Memory B cell (primary cell): ENCODE measurements at regions not wholly inside any gene's neighbourhood (a gene's known extent, or its start where the extent isn't known, plus 50 kb on each side); places are given as distances from the start of the nearest gene placed in this dataset.
"Not testable (repeated sequence)": the region's sequence is repeated elsewhere in the genome, so short reads cannot be mapped to it uniquely, and the experiment has no call there.

Experiments
- ATAC-seq: fragments of 150-1000 bp; cut with Tn5 transposase; 2 replicates; pipeline ENCODE4 v1.10.0; 2021; ENCODE audit warnings: low read depth, mild to moderate bottlenecking, moderate library complexity
- DNase-seq, 2 donors: peaks; one replicate each; pipeline ENCODE4 v3.0.0; 2022; ENCODE audit warnings: low spot score in 2 of 2
- H3K27ac Mint-ChIP-seq: one replicate; pipeline ENCODE4 v1.8.0; 2022; ENCODE audit warnings: mild to moderate bottlenecking, moderate library complexity, mixed read lengths
- H3K27me3 Mint-ChIP-seq: one replicate; pipeline ENCODE4 v1.8.0; 2022; ENCODE audit warnings: mixed read lengths
- H3K36me3 Mint-ChIP-seq: one replicate; pipeline ENCODE4 v1.8.0; 2022; ENCODE audit warnings: mild to moderate bottlenecking, mixed read lengths
- H3K4me1 Mint-ChIP-seq: one replicate; pipeline ENCODE4 v1.8.0; 2022; ENCODE audit warnings: mixed read lengths
- H3K4me3 Mint-ChIP-seq: one replicate; pipeline ENCODE4 v1.8.0; 2022; ENCODE audit warnings: mild to moderate bottlenecking, moderate library complexity, mixed read lengths
- H3K9me3 Mint-ChIP-seq: one replicate; pipeline ENCODE4 v1.8.0; 2022; ENCODE audit warnings: mixed read lengths

- not testable (repeated sequence) for ATAC-seq, H3K9me3 Mint-ChIP-seq, H3K4me1 Mint-ChIP-seq, DNase-seq, H3K27ac Mint-ChIP-seq, H3K27me3 Mint-ChIP-seq, H3K4me3 Mint-ChIP-seq
- H3K36me3 Mint-ChIP-seq: peaks cover 45% of the 10 kb centered on the region
Observed at GRCh38 chr5:1617236-1617755, 93.5 kb upstream of the LPCAT1 start.

GRCh38 chr5:1613515-1613914 lies 89.8 kb upstream of the LPCAT1 start:
- not testable (repeated sequence) for H3K9me3 Mint-ChIP-seq, H3K4me1 Mint-ChIP-seq, ATAC-seq, H3K27ac Mint-ChIP-seq, DNase-seq, H3K27me3 Mint-ChIP-seq, H3K4me3 Mint-ChIP-seq
- H3K36me3 Mint-ChIP-seq: peaks cover 32% of the 10 kb centered on the region

- DNase-seq, H3K4me1 Mint-ChIP-seq, H3K4me3 Mint-ChIP-seq, H3K27me3 Mint-ChIP-seq, H3K27ac Mint-ChIP-seq, H3K9me3 Mint-ChIP-seq, ATAC-seq: not testable (repeated sequence)
- peaks cover 22% of the 10 kb centered on the region for H3K36me3 Mint-ChIP-seq
Observed at GRCh38 chr5:1610526-1610925, 86.8 kb upstream of the LPCAT1 start.

- H3K27me3 Mint-ChIP-seq, H3K4me3 Mint-ChIP-seq, H3K9me3 Mint-ChIP-seq, DNase-seq, H3K27ac Mint-ChIP-seq, ATAC-seq, H3K4me1 Mint-ChIP-seq: not testable (repeated sequence)
- H3K36me3 Mint-ChIP-seq: peaks cover 21% of the 10 kb centered on the region
Observed at GRCh38 chr5:1609111-1609510, 85.4 kb upstream of the LPCAT1 start.

GRCh38 chr5:1608336-1608735 lies 84.6 kb upstream of the LPCAT1 start:
- not testable (repeated sequence) for H3K27me3 Mint-ChIP-seq, H3K27ac Mint-ChIP-seq, DNase-seq, H3K4me3 Mint-ChIP-seq, H3K4me1 Mint-ChIP-seq, ATAC-seq, H3K9me3 Mint-ChIP-seq
- peaks cover 18% of the 10 kb centered on the region for H3K36me3 Mint-ChIP-seq

GRCh38 chr5:1606951-1607350 lies 83.2 kb upstream of the LPCAT1 start:
- not testable (repeated sequence) for H3K4me3 Mint-ChIP-seq, H3K4me1 Mint-ChIP-seq, H3K27me3 Mint-ChIP-seq, DNase-seq, H3K27ac Mint-ChIP-seq, ATAC-seq, H3K9me3 Mint-ChIP-seq
- peaks cover 11% of the 10 kb centered on the region for H3K36me3 Mint-ChIP-seq

- H3K27me3 Mint-ChIP-seq, ATAC-seq, H3K27ac Mint-ChIP-seq, H3K9me3 Mint-ChIP-seq, DNase-seq, H3K4me3 Mint-ChIP-seq, H3K36me3 Mint-ChIP-seq: not testable (repeated sequence)
- H3K4me1 Mint-ChIP-seq: peaks cover 15% of the 10 kb centered on the region
Observed at GRCh38 chr5:1603916-1604315, 80.2 kb upstream of the LPCAT1 start.

GRCh38 chr5:1601565-1601964 lies 77.8 kb upstream of the LPCAT1 start:
- H3K27ac Mint-ChIP-seq, H3K9me3 Mint-ChIP-seq, H3K27me3 Mint-ChIP-seq, H3K36me3 Mint-ChIP-seq, H3K4me3 Mint-ChIP-seq, DNase-seq, ATAC-seq: not testable (repeated sequence)
- H3K4me1 Mint-ChIP-seq: peaks cover 16% of the 10 kb centered on the region

- H3K27ac Mint-ChIP-seq: peak overlapping the region; percentile 58
- not testable (repeated sequence) for H3K36me3 Mint-ChIP-seq, H3K9me3 Mint-ChIP-seq, H3K27me3 Mint-ChIP-seq, H3K4me3 Mint-ChIP-seq
- ATAC-seq: peak; percentile 43
- peaks cover 12% of the 10 kb centered on the region for H3K4me1 Mint-ChIP-seq
- DNase-seq: peak in 1 of 2 donors; percentile 27
Observed at GRCh38 chr5:1598950-1599737, 75.4 kb upstream of the LPCAT1 start.

GRCh38 chr5:1597093-1597473 lies 73.3 kb upstream of the LPCAT1 start:
- not testable (repeated sequence) for H3K27ac Mint-ChIP-seq, H3K4me3 Mint-ChIP-seq, H3K36me3 Mint-ChIP-seq, DNase-seq, H3K27me3 Mint-ChIP-seq, H3K9me3 Mint-ChIP-seq, ATAC-seq
- H3K4me1 Mint-ChIP-seq: peaks cover 16% of the 10 kb centered on the region

GRCh38 chr5:1596462-1597092 lies 72.8 kb upstream of the LPCAT1 start:
- H3K36me3 Mint-ChIP-seq, H3K27me3 Mint-ChIP-seq: not testable (repeated sequence)
- peaks cover 16% of the 10 kb centered on the region for H3K4me1 Mint-ChIP-seq

GRCh38 chr5:1594357-1595106 lies 70.8 kb upstream of the LPCAT1 start:
- Mint-ChIP-seq H3K4me1 (peaks cover 12% of the 10 kb centered on the region), H3K27me3 (no peaks in the 10 kb centered on the region), H3K36me3 (no peaks in the 10 kb centered on the region), H3K4me3 (peak overlapping the region; percentile 78), H3K27ac (peak overlapping the region; percentile 80), H3K9me3 (no peaks in the 10 kb centered on the region)
- peak; percentile 87 for ATAC-seq
- peak; percentile 78 to 80 for DNase-seq

More at GRCh38 chr5:1596462-1597092, 72.8 kb upstream of the LPCAT1 start:
- ATAC-seq, H3K9me3 Mint-ChIP-seq, H3K27ac Mint-ChIP-seq, DNase-seq, H3K4me3 Mint-ChIP-seq: not testable (repeated sequence)

- no peak for DNase-seq
- H3K27ac Mint-ChIP-seq: peak overlapping the region; percentile 80
- no peaks in the 10 kb centered on the region for H3K27me3 Mint-ChIP-seq
- peak overlapping the region; percentile 78 for H3K4me3 Mint-ChIP-seq
- no peak for ATAC-seq
- H3K4me1 Mint-ChIP-seq: peaks cover 7% of the 10 kb centered on the region
- no peaks in the 10 kb centered on the region for H3K36me3 Mint-ChIP-seq
- H3K9me3 Mint-ChIP-seq: no peaks in the 10 kb centered on the region
Observed at GRCh38 chr5:1593903-1594356, 70.2 kb upstream of the LPCAT1 start.
